ENCODE measurements at regions not wholly inside any gene's neighbourhood (a gene's known extent, or its start where the extent isn't known, plus 50 kb on each side); places are given as distances from the start of the nearest gene placed in this dataset.
"Not testable (repeated sequence)": the region's sequence is repeated elsewhere in the genome, so short reads cannot be mapped to it uniquely, and the experiment has no call there.

- DNase-seq, result no peak
Observed at GRCh38 chr2:11923935-11924334, 177.5 kb downstream of the LPIN1 start.

- no peak for DNase-seq
Observed at GRCh38 chr2:11925295-11926066, 179.0 kb downstream of the LPIN1 start.

DNA sequence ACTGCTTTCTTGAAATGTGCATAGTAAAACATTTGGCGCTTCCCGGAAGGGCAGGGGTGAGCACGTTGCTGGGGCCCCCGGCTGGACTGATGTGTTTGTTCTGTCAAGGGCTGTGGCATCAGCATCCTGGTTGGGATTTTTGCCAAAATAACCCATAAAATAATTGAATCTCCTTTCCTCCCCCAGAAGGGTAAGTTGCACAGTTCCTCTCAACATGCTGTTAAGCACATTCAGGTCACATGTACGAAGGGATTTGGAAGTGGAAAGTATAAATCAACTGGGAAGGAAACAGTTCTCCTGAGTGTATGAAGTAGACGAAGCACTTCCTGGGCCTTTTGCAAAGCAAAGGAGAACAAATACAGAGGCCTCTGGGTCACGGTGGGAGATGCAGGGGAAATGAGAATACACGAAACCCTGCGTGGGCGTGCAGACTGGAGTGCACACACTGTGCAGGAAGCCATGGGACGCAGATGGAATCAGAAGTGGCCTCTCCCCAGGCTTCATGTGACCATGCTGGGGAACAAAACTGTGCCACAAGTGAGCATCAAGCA lies 183.9 kb downstream of the LPIN1 start:
- DNase-seq, result no peak

- DNase-seq, result no peak
Observed at GRCh38 chr2:11932048-11932512, 185.6 kb downstream of the LPIN1 start.

DNA sequence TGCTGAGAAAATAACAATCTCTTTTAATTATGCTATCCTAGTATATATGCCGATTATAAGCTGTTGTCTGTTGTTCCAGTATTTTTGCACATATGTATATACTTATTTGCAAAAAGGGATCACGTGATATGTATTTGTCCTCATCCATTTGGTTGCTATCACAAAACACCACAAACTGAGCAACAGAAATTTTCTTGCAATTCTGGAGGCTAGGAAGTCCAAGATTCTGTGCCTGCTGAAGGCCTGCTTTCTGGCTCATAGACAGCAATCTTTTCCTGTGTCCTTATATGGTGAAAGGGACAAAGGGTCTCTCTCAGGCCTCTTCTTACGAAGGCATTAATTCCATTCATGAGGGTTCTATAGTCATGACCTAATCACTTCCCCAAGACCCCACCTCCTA lies 186.5 kb downstream of the LPIN1 start:
- DNase-seq, result no peak

- DNase-seq, result no peak
Observed at GRCh38 chr2:11933854-11934253, 187.4 kb downstream of the LPIN1 start.

DNA sequence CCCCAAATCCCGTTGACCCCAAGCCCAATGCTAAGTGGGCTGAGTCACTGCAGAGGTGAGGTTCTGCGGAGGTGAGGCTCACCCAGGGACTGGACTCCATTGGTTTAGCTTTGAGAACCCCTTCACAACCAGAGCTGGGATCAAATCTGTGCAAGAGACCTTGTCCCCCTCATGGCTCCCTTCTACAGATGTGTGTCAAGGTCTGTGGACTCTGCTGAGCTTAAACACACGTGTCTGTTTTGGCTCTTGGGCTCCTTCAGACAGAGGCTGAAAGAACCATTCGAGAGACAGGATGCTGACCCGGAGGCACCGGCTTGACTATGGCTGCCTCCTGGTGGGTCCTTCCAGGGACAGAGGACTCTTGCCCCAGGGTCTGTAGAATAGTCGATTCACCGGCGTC lies 190.3 kb downstream of the LPIN1 start:
- no peak for DNase-seq

GRCh38 chr2:11938196-11938595 lies 191.8 kb downstream of the LPIN1 start:
- no peak for DNase-seq

- DNase-seq, result no peak
Observed at GRCh38 chr2:11939523-11939922, 193.1 kb downstream of the LPIN1 start.

DNA sequence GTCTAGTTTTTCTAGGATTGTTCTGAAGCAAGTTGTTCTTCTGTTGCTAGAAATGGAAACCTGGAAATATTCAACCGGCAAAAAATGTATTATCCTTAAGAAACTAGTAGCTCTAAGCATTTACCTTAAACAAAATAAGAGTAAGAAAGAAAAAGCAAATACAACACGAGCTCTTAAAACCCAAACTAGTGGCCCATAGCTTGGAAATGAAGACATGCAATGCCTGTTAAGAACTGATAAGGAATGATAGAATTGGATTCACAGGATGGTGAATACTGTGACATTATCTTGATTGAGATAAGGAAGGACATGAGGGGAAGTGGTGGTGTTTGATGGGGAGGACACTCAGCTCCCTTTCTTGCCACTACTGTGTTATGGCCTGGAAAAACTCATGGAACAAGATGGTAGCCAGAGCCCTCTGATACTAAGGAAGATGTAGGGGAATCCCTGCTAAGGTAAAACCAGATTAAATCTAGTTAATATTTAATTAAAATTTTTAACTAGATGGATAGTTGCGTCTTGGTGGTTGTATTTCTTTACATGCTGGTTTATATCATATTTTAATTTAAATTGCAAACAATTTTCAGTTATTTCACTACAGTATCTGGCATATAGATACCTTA lies 193.8 kb downstream of the LPIN1 start:
- DNase-seq, result no peak

DNA sequence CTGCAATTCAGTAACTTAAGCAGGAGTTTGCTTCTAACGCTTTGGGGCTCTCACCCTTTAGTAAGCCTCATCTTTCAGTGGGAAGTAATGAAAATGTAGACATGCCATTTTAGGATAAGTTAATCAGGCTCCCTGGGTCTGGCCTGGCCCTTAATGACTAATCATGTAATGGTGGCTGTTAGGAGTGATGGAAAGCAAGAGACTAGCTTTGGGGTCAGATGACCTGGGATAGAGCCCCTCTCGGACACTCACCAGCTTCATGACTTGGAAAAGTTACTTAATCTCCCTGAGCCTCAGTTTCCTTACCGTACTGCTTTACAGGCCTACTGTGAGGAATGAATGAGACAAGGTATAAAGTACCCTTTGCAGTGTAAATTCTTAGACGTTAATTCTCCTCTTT lies 194.4 kb downstream of the LPIN1 start:
- no peak for DNase-seq

- DNase-seq, result no peak
Observed at GRCh38 chr2:11941201-11942177, 195.1 kb downstream of the LPIN1 start.

DNA sequence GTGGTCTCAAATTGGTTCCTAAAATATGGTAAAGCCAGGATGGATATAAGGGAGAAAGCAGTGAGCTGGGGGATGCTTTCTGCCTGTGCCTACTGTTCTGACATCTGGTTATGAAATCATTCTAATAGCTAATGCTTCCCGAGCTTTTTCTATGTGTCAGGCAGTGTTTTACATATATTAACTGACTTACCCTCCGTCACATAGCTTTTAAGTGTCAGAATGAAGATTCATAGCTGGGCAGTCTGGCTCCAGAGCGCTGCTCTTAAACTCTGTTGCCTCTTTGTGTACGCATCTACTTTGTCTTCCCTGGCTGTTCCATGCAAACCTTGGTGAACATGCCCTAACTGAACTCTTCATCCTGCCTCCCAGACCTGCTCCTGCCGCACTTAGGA lies 195.7 kb downstream of the LPIN1 start:
- DNase-seq, result no peak

GRCh38 chr2:11944311-11944710 lies 197.9 kb downstream of the LPIN1 start:
- DNase-seq, result no peak

- no peak for DNase-seq
Observed at GRCh38 chr2:11945139-11946126, 199.0 kb downstream of the LPIN1 start.

GRCh38 chr2:11947956-11948355 lies 201.5 kb downstream of the LPIN1 start:
- DNase-seq, result no peak

- DNase-seq, result no peak
Observed at GRCh38 chr2:11949732-11950523, 203.5 kb downstream of the LPIN1 start.

GRCh38 chr2:11950896-11951295 lies 204.5 kb downstream of the LPIN1 start:
- DNase-seq, result no peak

GRCh38 chr2:11951492-11951891 lies 205.1 kb downstream of the LPIN1 start:
- not testable (repeated sequence) for DNase-seq

GRCh38 chr2:11953258-11953657 lies 206.8 kb downstream of the LPIN1 start:
- no peak for DNase-seq

DNA sequence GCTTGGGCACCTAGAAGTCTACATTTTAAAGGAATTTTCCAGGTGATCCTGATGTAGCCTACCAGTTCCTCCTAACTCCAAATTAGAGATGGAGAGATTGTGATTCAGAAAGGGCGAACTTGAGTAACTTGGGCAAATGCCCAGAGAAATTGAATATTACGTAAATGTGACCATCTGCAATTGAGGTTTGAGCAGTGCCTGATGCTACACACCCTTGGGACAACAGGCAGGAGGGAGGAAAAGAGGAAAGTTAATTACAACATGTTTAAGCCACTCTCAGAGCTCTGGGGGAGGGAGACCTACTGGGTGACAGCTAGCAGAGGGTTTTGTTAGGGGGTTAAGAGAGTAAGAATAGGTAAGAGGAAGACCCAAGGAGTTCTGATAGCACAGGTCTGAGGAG lies 208.9 kb downstream of the LPIN1 start:
- no peak for DNase-seq
